ENCODE measurements at regions not wholly inside any gene's neighbourhood (a gene's known extent, or its start where the extent isn't known, plus 50 kb on each side); places are given as distances from the start of the nearest gene placed in this dataset.

- TF ChIP-seq CTCF (conservative IDR thresholded peaks at IDR 0.05): no peak
- Mint-ChIP-seq H3K36me3 (ENCODE audit: low read depth) (peaks cover 5% of the 10 kb centered on the region), H3K4me3 (no peak overlapping the region), H3K9me3 (peaks cover 11% of the 10 kb centered on the region), H3K4me1 (no peaks in the 10 kb centered on the region), H3K27me3 (ENCODE audit: low read depth) (no peaks in the 10 kb centered on the region), H3K27ac (ENCODE audit: unreplicated experiment) (no peak overlapping the region)
- no peak for DNase-seq (ENCODE audit: low read depth, low spot score)
Observed at GRCh38 chr20:12294678-12295077, 377.0 kb downstream of the BTBD3 start.

- Mint-ChIP-seq H3K36me3 (ENCODE audit: low read depth) (peaks cover 13% of the 10 kb centered on the region), H3K27me3 (ENCODE audit: low read depth) (no peaks in the 10 kb centered on the region), H3K4me3 (no peak overlapping the region), H3K9me3 (peaks cover 8% of the 10 kb centered on the region), H3K27ac (ENCODE audit: unreplicated experiment) (peak overlapping the region; percentile 96), H3K4me1 (peaks cover 20% of the 10 kb centered on the region)
- no peak for DNase-seq (ENCODE audit: low read depth, low spot score)
- TF ChIP-seq CTCF (conservative IDR thresholded peaks at IDR 0.05): no peak
Observed at GRCh38 chr20:12305188-12305950, 387.7 kb downstream of the BTBD3 start.

- H3K27ac Mint-ChIP-seq (ENCODE audit: unreplicated experiment): no peak overlapping the region
- H3K27me3 Mint-ChIP-seq (ENCODE audit: low read depth): no peaks in the 10 kb centered on the region
- peaks cover 8% of the 10 kb centered on the region for H3K9me3 Mint-ChIP-seq
- H3K36me3 Mint-ChIP-seq (ENCODE audit: low read depth): peaks cover 15% of the 10 kb centered on the region
- DNase-seq (ENCODE audit: low read depth, low spot score): no peak
- no peak for TF ChIP-seq CTCF (conservative IDR thresholded peaks at IDR 0.05)
- peaks cover 20% of the 10 kb centered on the region for H3K4me1 Mint-ChIP-seq
- H3K4me3 Mint-ChIP-seq: no peak overlapping the region
Observed at GRCh38 chr20:12306107-12306506, 388.4 kb downstream of the BTBD3 start.

GRCh38 chr20:12311094-12311865 is 393.6 kb downstream of the BTBD3 start:
- H3K4me1 Mint-ChIP-seq: peaks cover 10% of the 10 kb centered on the region
- H3K9me3 Mint-ChIP-seq: no peaks in the 10 kb centered on the region
- H3K36me3 Mint-ChIP-seq (ENCODE audit: low read depth): peaks cover 5% of the 10 kb centered on the region
- H3K27ac Mint-ChIP-seq (ENCODE audit: unreplicated experiment): no peak overlapping the region
- no peak for TF ChIP-seq CTCF (conservative IDR thresholded peaks at IDR 0.05)
- no peak overlapping the region for H3K4me3 Mint-ChIP-seq
- no peak for DNase-seq (ENCODE audit: low read depth, low spot score)
- H3K27me3 Mint-ChIP-seq (ENCODE audit: low read depth): no peaks in the 10 kb centered on the region

- Mint-ChIP-seq H3K4me1 (peaks cover 11% of the 10 kb centered on the region), H3K4me3 (no peak overlapping the region), H3K27ac (ENCODE audit: unreplicated experiment) (no peak overlapping the region), H3K36me3 (ENCODE audit: low read depth) (peaks cover 1% of the 10 kb centered on the region), H3K9me3 (no peaks in the 10 kb centered on the region), H3K27me3 (ENCODE audit: low read depth) (no peaks in the 10 kb centered on the region)
- no peak for DNase-seq (ENCODE audit: low read depth, low spot score)
- TF ChIP-seq CTCF (conservative IDR thresholded peaks at IDR 0.05): no peak
Observed at GRCh38 chr20:12315652-12316051, 398.0 kb downstream of the BTBD3 start.

Measured in neural crest cell (in vitro differentiated cells).